ENCODE measurements at regions not wholly inside any gene's neighbourhood (a gene's known extent, or its start where the extent isn't known, plus 50 kb on each side); places are given as distances from the start of the nearest gene placed in this dataset.
"Not testable (repeated sequence)": the region's sequence is repeated elsewhere in the genome, so short reads cannot be mapped to it uniquely, and the experiment has no call there.

DNA sequence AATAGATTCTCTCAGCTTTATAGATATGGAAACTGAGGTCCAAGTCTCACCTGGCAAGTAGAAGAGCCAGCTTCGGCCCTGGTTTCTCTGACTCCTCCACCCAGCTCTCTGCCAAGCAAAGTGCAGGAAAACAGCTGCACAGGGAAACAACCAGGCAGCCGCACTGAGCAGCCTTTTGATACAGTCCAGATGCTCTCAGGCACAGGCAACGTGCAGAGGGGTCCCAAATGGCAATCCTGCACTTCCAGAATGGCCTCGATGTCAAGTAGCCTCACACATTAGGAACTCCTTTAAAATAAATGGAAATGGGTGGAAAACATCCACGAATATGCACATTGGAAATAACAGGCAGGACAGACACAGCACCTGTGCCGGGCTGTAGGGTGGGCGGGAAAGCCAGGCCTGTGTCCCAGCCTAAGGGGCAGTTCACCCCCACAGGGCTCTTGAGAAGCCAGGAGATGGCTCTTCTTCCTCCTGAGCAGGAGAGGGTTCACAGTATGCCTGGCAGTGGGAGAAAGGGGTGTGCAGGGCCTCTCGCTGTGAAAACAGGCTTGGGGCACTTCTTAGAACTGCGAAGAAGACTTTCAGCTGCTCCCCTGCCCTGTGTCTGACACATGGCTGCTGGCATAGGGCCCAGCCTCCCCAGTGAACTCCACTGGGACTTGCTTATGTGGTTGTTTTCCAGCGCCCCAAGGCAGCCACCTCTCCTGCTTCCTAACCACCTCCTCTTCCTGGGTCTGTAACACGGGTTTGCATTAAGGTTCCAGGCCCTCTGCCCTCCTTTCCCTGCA lies 63.9 kb upstream of the TUBA3E start:
- CTCF ChIA-PET: no interaction called here
- DNase-seq: no peak
- H3K9me3 Mint-ChIP-seq: no peaks in the 10 kb centered on the region
- H3K4me3 Mint-ChIP-seq: no peak overlapping the region
- H3K27me3 Mint-ChIP-seq: peaks cover 20% of the 10 kb centered on the region
- no peak overlapping the region for H3K27ac Mint-ChIP-seq
- no peaks in the 10 kb centered on the region for H3K36me3 Mint-ChIP-seq (ENCODE audit: low read depth)
- H3K4me1 Mint-ChIP-seq: no peaks in the 10 kb centered on the region
- POLR2A ChIA-PET: no interaction called here

DNA sequence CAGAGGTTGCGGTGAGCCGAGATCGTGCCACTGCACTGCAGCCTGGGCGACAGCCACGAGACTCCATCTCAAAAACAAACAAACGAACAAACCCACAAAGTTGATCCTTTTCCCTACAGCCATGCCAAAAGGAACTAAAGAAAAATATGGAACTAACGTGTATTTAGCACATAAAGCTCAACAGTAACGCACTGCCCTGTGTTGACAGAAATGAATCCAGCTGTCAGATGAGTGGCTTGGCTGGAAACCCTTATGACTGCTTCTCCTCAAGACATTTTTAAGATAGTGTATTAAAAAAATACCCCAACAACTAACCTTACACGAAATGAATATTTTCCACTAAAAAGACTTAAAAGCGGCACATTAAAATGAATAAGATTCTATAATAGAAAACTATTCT lies 62.9 kb upstream of the TUBA3E start:
- no peak overlapping the region for H3K27ac Mint-ChIP-seq
- no peak overlapping the region for H3K4me3 Mint-ChIP-seq
- no peaks in the 10 kb centered on the region for H3K4me1 Mint-ChIP-seq
- H3K27me3 Mint-ChIP-seq: peaks cover 20% of the 10 kb centered on the region
- DNase-seq: no peak
- H3K36me3 Mint-ChIP-seq (ENCODE audit: low read depth): no peaks in the 10 kb centered on the region
- H3K9me3 Mint-ChIP-seq: no peaks in the 10 kb centered on the region
- CTCF ChIA-PET: no interaction called here
- POLR2A ChIA-PET: no interaction called here

DNA sequence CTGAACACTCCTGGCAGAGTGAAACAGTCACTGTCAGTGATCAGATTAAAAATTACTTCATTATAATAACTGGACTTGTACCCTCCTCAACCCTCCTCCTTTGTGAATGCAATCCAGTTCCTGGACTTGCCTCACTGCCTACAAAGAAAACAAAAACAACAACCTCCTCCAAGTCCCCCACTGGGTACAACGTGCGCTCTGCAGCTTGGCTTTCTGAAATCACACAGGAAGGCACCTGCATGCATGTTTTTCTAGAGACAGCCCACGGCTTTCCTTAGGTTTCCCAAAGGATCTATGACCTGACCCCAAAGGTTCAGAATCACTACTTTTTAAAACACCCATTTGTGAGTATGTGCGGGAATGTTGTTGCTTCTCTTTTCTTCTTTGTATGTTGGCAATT lies 61.4 kb upstream of the TUBA3E start:
- ChIA-PET POLR2A (no interaction called here), CTCF (no interaction called here)
- no peak overlapping the region for H3K4me3 Mint-ChIP-seq
- no peaks in the 10 kb centered on the region for H3K4me1 Mint-ChIP-seq
- H3K9me3 Mint-ChIP-seq: no peaks in the 10 kb centered on the region
- H3K27ac Mint-ChIP-seq: no peak overlapping the region
- H3K36me3 Mint-ChIP-seq (ENCODE audit: low read depth): no peaks in the 10 kb centered on the region
- H3K27me3 Mint-ChIP-seq: peaks cover 27% of the 10 kb centered on the region
- no peak for DNase-seq

- no peaks in the 10 kb centered on the region for H3K4me1 Mint-ChIP-seq
- H3K9me3 Mint-ChIP-seq: no peaks in the 10 kb centered on the region
- H3K36me3 Mint-ChIP-seq (ENCODE audit: low read depth): no peaks in the 10 kb centered on the region
- H3K4me3 Mint-ChIP-seq: no peak overlapping the region
- POLR2A ChIA-PET: no interaction called here
- peaks cover 31% of the 10 kb centered on the region for H3K27me3 Mint-ChIP-seq
- DNase-seq: no peak
- CTCF ChIA-PET: no interaction called here
- no peak overlapping the region for H3K27ac Mint-ChIP-seq
These were observed 60.1 kb upstream of the TUBA3E start for GRCh38 chr2:130258356-130258755.

DNA sequence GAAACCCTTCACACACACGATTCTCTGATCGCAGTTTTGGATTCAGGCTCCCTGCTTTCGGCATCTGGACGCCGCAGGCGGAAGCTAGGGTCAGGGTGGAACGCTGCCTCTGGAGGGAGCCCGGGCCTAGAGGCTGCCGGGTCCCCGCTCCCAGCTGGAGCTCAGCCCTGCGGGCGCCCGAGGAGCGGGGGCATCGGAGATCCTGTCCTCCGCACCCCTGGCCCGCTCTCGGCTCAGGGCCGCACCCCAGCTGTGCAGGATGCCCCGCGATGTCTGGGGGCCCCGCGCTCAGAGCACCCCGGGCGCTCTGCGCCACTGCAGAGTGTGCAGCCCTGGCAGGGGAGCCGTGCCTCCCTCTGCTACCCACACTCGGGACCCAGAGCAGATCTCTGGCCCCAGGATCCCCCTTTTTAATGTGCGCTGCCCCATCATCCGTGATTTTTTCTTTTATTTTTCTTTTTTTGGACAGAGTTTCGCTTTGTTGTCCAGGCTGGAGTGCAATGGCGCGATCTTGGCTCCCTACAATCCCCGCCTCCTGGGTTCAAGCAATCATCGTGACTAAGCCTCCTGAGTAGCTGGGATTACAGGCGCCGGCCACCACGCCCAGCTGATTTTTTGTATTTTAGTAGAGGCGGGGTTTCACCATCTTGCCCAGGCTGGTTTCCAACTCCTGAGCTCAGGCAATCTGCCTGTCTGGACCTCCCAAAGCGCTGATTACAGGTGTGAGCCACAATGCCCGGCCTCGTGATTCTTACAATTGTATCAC lies 54.8 kb upstream of the TUBA3E start:
- no peak for DNase-seq
- no peak overlapping the region for H3K27ac Mint-ChIP-seq
- POLR2A ChIA-PET: no interaction called here
- H3K4me3 Mint-ChIP-seq: no peak overlapping the region
- no peaks in the 10 kb centered on the region for H3K9me3 Mint-ChIP-seq
- no peaks in the 10 kb centered on the region for H3K4me1 Mint-ChIP-seq
- no peaks in the 10 kb centered on the region for H3K36me3 Mint-ChIP-seq (ENCODE audit: low read depth)
- H3K27me3 Mint-ChIP-seq: peaks cover 53% of the 10 kb centered on the region
- CTCF ChIA-PET: no interaction called here

DNA sequence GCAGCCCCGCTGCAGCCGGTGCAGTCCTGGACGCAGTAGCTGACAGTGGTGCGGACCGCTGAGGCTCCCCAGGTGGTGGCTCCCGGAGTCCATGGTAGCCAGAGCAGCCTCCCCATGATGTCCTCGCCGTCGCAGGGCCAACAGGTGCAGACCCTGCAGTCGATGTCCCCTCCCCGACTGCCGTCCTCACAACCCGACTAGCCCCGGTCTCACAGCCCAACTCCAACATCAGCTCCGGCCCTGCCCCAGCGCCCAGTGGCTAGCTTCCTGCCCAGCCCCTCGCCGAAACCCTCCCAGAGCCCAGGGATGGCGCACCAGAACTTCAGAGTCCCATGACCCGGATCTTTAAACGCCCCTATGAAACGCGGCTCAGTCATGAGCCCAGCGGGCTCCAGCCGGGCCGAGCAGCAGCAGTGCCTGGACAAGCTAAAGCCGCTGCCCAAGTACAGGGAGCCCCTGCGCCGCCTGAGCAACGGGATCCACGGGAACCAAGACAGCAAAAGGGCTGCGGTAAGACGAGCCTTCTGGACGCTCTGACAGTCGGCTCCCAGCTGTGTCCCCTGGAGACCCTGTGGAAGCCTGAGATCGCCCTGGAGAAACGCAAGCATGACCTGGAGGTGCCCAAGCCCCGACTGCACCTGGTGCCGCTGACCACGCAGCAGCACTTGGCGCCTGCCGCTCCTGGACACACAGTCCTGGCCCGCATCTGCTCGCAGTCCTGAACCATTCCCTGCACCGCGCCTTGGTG lies 53.8 kb upstream of the TUBA3E start:
- Mint-ChIP-seq H3K9me3 (no peaks in the 10 kb centered on the region), H3K36me3 (ENCODE audit: low read depth) (no peaks in the 10 kb centered on the region), H3K4me3 (no peak overlapping the region), H3K27ac (no peak overlapping the region), H3K4me1 (no peaks in the 10 kb centered on the region), H3K27me3 (peaks cover 50% of the 10 kb centered on the region)
- POLR2A ChIA-PET: no interaction called here
- no peak for DNase-seq
- CTCF ChIA-PET: no interaction called here

DNA sequence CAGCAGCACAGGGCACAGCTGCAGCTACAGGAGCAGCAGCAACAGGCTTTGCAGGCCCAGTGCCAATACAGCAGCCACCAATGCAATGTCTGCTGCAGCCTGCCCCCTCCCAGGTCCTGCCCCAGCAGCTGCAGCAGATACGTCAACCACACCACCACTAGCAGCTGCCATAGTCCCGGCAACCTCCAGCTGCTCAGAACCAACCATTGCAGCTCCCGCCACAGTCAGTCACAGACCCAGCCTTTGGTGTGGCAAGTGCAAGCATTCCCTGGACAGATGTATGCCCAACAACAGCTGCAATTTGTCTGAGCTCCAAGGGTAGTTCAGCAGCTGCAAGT lies 53.3 kb upstream of the TUBA3E start:
- Mint-ChIP-seq H3K27me3 (peaks cover 50% of the 10 kb centered on the region), H3K9me3 (no peaks in the 10 kb centered on the region)
- CTCF ChIA-PET: no interaction called here

DNA sequence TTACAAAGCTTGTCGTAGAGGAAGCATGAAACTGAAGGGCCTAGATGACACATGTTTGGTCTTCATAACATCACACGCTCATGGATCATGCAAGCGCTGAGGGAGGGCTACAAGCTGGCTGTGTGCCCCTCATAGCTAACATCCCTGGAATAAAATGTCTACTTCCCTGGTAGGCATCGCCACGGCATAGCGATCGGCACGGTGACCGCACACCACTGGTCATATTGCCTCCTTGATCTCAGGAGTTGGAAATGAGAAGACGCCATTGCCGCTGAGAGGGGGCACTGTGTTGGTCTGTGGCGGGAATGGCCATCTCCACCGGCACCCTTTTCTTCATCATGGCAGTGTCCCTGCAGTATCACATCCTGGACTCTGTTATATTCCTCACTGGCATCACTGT lies 50.1 kb upstream of the TUBA3E start:
- H3K4me1 Mint-ChIP-seq; DNase-seq; H3K27ac Mint-ChIP-seq; H3K36me3 Mint-ChIP-seq (ENCODE audit: low read depth); CTCF ChIA-PET; H3K4me3 Mint-ChIP-seq; POLR2A ChIA-PET; H3K9me3 Mint-ChIP-seq: not testable (repeated sequence)
- peaks cover 47% of the 10 kb centered on the region for H3K27me3 Mint-ChIP-seq

More for the DNA sequence above, 53.3 kb upstream of the TUBA3E start:
- POLR2A ChIA-PET: no interaction called here
- no peak for DNase-seq
- no peaks in the 10 kb centered on the region for H3K36me3 Mint-ChIP-seq (ENCODE audit: low read depth)
- H3K4me3 Mint-ChIP-seq: no peak overlapping the region
- no peaks in the 10 kb centered on the region for H3K4me1 Mint-ChIP-seq
- H3K27ac Mint-ChIP-seq: no peak overlapping the region
